Kidney (tissue), 13 donors: ENCODE measurements at regions not wholly inside any gene's neighbourhood (a gene's known extent, or its start where the extent isn't known, plus 50 kb on each side); places are given as distances from the start of the nearest gene placed in this dataset.

Source experiments
- DNase-seq, 5 donors: peaks; one replicate each; pipeline ENCODE4 v3.0.0-alpha.2; 2013 to 2020
- FAIRE-seq: peaks from 2 replicates; lab custom pipeline; 2012; peaks lifted over from hg19 to GRCh38; lab: Jason Lieb, UNC
- H3K27ac ChIP-seq, 2 donors: one replicate each; pipeline ENCODE4 v1.7.0; 2013; ENCODE audit warnings: low read depth in 2 of 2, low read length in 2 of 2, inconsistent platforms in 1 of 2
- H3K27me3 ChIP-seq: one replicate; pipeline ENCODE4 v1.7.1; 2013; ENCODE audit warnings: low read length, inconsistent platforms; ENCODE audit not compliant: control insufficient read depth, insufficient read depth
- H3K36me3 ChIP-seq, 3 donors: one replicate each; pipeline versions ENCODE4 v1.7.0 to v1.7.1; 2013; ENCODE audit warnings: low read length in 3 of 3, control low read depth in 1 of 3, inconsistent platforms in 1 of 3; ENCODE audit not compliant: insufficient read depth in 3 of 3, control insufficient read depth in 2 of 3
- H3K4me1 ChIP-seq, 3 donors: one replicate each; pipeline versions ENCODE4 v1.7.0 to v1.7.1; 2013; ENCODE audit warnings: low read length in 3 of 3, inconsistent platforms in 1 of 3, low read depth in 1 of 3; ENCODE audit not compliant: control insufficient read depth in 2 of 3, insufficient read depth in 2 of 3
- H3K4me3 ChIP-seq, 3 donors: one replicate each; pipeline versions ENCODE4 v1.7.0 to v1.8.1; 2013; ENCODE audit warnings: low read length in 3 of 3, control low read depth in 1 of 3, inconsistent platforms in 1 of 3
- H3K9ac ChIP-seq, 3 donors: one replicate each; pipeline versions ENCODE4 v1.7.0 to v1.7.1; 2013; ENCODE audit warnings: low read length in 3 of 3, control low read depth in 1 of 3, inconsistent platforms in 1 of 3
- H3K9me3 ChIP-seq, 3 donors: one replicate each; pipeline versions ENCODE4 v1.7.0 to v1.7.1; 2013; ENCODE audit warnings: low read length in 3 of 3, control low read depth in 1 of 3, inconsistent platforms in 1 of 3; ENCODE audit not compliant: control insufficient read depth in 2 of 3, insufficient read depth in 1 of 3
- intact Hi-C: fragments of 100-400 bp; cut with DNase I; formaldehyde crosslinking; loops from one replicate; pipeline ENCODE4 v1.11.1; 2022
- TF ChIP-seq, protein P1 (sequence below): IDR thresholded peaks from 3 replicates; pipeline ENCODE4 v1.5.1; 2012; ENCODE audit warnings: mild to moderate bottlenecking, moderate library complexity, borderline replicate concordance; ENCODE audit not compliant: insufficient read depth; ENCODE audit errors: extremely low read depth
- donor health status: control.
- donor health status: control.
- donor health status: control.
- donor health status: control.
- donor health status: control.
- donor health status: DM: yes; HTN: yes; CAD: no.
- donor health status: Normal renal cell carcinoma (clear cell type).

DNA sequence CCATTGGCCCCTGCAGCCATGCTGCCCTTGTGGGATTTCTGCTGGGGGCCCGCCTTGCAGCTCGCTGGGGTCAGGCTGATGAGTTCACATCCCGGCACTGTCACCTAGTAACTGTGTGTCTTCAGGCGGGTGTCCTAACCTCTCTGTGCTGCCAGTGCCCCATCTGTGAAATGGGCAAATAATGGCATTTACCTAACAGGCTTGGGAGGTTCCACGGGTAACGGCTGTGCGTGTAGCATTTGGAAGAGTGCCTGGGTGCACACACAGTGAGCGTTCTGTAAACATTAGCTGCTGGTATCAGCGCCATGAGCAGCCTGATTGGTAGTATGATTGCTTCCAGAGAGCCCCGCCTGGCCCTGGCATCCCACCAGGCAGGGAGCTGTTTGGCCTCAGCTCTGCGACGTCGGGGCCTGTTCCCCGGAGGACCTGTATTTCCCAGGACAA lies 167.3 kb upstream of the GSE1 start:
- FAIRE-seq (no peak), DNase-seq (no peak)
- H3K27ac ChIP-seq, result no peak overlapping the region
- no peak overlapping the region for H3K9ac ChIP-seq
- H3K36me3 ChIP-seq, result no peaks in the 10 kb centered on the region
- no peaks in the 10 kb centered on the region for H3K27me3 ChIP-seq
- intact Hi-C loops, result no loop called here
- TF ChIP-seq, protein P1, sequence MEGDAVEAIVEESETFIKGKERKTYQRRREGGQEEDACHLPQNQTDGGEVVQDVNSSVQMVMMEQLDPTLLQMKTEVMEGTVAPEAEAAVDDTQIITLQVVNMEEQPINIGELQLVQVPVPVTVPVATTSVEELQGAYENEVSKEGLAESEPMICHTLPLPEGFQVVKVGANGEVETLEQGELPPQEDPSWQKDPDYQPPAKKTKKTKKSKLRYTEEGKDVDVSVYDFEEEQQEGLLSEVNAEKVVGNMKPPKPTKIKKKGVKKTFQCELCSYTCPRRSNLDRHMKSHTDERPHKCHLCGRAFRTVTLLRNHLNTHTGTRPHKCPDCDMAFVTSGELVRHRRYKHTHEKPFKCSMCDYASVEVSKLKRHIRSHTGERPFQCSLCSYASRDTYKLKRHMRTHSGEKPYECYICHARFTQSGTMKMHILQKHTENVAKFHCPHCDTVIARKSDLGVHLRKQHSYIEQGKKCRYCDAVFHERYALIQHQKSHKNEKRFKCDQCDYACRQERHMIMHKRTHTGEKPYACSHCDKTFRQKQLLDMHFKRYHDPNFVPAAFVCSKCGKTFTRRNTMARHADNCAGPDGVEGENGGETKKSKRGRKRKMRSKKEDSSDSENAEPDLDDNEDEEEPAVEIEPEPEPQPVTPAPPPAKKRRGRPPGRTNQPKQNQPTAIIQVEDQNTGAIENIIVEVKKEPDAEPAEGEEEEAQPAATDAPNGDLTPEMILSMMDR, result no peak
- H3K4me1 ChIP-seq, result no peaks in the 10 kb centered on the region
- no peaks in the 10 kb centered on the region for H3K9me3 ChIP-seq
- no peak overlapping the region for H3K4me3 ChIP-seq

- H3K4me3 ChIP-seq, result no peak overlapping the region
- H3K27ac ChIP-seq, result no peak overlapping the region
- FAIRE-seq (no peak), DNase-seq (no peak)
- TF ChIP-seq, protein P1, result no peak
- H3K9me3 ChIP-seq, result no peaks in the 10 kb centered on the region
- H3K9ac ChIP-seq, result no peak overlapping the region
- intact Hi-C loops, result no loop called here
- H3K4me1 ChIP-seq, result no peaks in the 10 kb centered on the region
- no peaks in the 10 kb centered on the region for H3K27me3 ChIP-seq
- H3K36me3 ChIP-seq, result no peaks in the 10 kb centered on the region
Measured at GRCh38 chr16:85446951-85447692, 166.0 kb upstream of the GSE1 start.

DNA sequence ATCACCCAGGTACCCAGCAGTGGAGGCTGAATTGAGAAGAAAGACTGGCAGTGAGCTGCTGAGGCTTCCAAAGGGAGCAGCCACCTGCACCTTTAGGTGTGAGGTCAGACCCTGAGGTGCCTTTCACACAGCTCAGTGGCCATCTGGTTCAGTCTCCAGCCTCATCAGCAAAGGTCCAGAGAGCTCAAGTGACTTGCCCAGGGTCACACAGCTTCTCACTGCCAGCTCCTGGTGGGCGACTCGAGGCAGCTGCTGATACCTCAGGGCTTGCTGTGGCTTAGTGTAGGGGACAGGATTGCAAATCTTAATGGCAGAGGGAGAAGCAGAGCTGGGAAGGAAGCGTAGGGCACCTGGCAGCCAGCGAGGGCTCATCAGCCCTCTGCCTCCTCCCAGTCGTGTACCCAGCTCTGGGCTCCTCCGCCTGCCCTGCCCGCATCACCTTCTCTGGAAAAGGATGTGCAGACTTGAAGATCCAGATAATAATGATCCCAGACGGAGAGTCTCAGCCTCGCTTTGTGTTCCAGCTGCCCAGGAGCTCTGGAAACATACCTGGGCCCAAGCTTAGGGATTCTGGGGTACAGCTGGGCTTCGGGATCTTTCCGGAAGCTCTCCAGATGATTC lies 165.3 kb upstream of the GSE1 start:
- Histone ChIP-seq H3K27me3 (no peaks in the 10 kb centered on the region), H3K4me1 (no peaks in the 10 kb centered on the region), H3K9me3 (no peaks in the 10 kb centered on the region), H3K9ac (no peak overlapping the region), H3K27ac (no peak overlapping the region), H3K4me3 (no peak overlapping the region), H3K36me3 (no peaks in the 10 kb centered on the region)
- FAIRE-seq, result no peak
- intact Hi-C loops, result no loop called here
- no peak for DNase-seq
- TF ChIP-seq, protein P1, result no peak
